Activated CD8-positive, alpha-beta memory T cell treated with anti-CD3 and anti-CD28 coated beads, Interleukin-2, amount 10 ng/mL, durations not matched to agents 7 days and 5 days (primary cell): ENCODE measurements at regions not wholly inside any gene's neighbourhood (a gene's known extent, or its start where the extent isn't known, plus 50 kb on each side); places are given as distances from the start of the nearest gene placed in this dataset.

Source experiments
- ATAC-seq: fragments of 150-1000 bp; cut with Tn5 transposase; one replicate; pipeline ENCODE4 v1.10.0; 2021; ENCODE audit warnings: moderate library complexity
- CTCF ChIA-PET: fragments of 350-600 bp; sonication (Branson Sonifier 250); formaldehyde crosslinking; loops from one replicate; lab custom pipeline; 2021; ENCODE audit warnings: antibody characterized with exemption; lab: Charles Lee
- DNase-seq: peaks from one replicate; pipeline ENCODE4 v3.0.0-alpha.2; 2020
- H3K27ac Mint-ChIP-seq: one replicate; pipeline ENCODE4 v1.8.0; 2021; ENCODE audit warnings: mild to moderate bottlenecking, mixed read lengths
- H3K27me3 Mint-ChIP-seq: one replicate; pipeline ENCODE4 v1.8.0; 2021; ENCODE audit warnings: mixed read lengths
- H3K36me3 Mint-ChIP-seq: one replicate; pipeline ENCODE4 v1.8.0; 2021; ENCODE audit warnings: mild to moderate bottlenecking, mixed read lengths
- H3K4me1 Mint-ChIP-seq: one replicate; pipeline ENCODE4 v1.8.0; 2021; ENCODE audit warnings: mixed read lengths
- H3K4me3 Mint-ChIP-seq: one replicate; pipeline ENCODE4 v1.8.0; 2021; ENCODE audit warnings: mild to moderate bottlenecking, moderate library complexity, mixed read lengths
- H3K9me3 Mint-ChIP-seq: one replicate; pipeline ENCODE4 v1.8.0; 2022; ENCODE audit warnings: low read depth, mixed read lengths

- Mint-ChIP-seq H3K27me3 (peaks cover 13% of the 10 kb centered on the region), H3K36me3 (no peaks in the 10 kb centered on the region), H3K4me3 (no peak overlapping the region), H3K9me3 (no peaks in the 10 kb centered on the region), H3K27ac (peak overlapping the region; percentile 65), H3K4me1 (peaks cover 14% of the 10 kb centered on the region)
- CTCF ChIA-PET = interaction anchor here (0.5 to 3.0 kb wide), 14 partner anchors 9 to 469 kb away, joined by 3 to 20 read pairs (median 4); partner anchors contain the start of genes CCT6A, CHCHD2, NIPSNAP2 and PSPH
- DNase-seq = peak; percentile 52
- ATAC-seq = peak; percentile 88
These were observed 69.0 kb upstream of the VOPP1 start for GRCh38 chr7:55641273-55641691.

DNA sequence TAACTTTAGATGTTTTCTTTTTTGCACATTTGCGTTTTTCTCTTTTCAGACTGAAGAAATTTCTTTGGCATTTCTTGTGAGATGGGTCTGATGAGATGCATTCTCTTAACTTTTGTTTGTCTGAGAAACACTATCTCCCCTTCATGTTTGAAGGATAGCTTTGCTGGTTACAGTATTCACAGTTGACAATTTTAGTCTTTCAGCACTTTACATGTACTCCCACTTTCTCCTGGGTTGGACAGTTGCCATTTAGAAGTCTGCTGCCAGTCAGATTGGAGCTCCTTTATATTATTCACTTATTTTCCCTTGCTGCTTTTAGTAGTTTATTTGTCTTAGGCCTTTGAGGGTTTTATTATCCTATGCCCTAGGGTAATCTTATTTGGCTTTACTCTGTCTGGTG is 67.3 kb upstream of the VOPP1 start:
- CTCF ChIA-PET = interaction anchor here (1.0 to 3.0 kb wide), 2 partner anchors 324 to 434 kb away, joined by 3 to 20 read pairs; no protein-coding TSS in a partner anchor
- Mint-ChIP-seq H3K27ac (no peak overlapping the region), H3K4me3 (no peak overlapping the region)

GRCh38 chr7:55629051-55629677 is 56.9 kb upstream of the VOPP1 start:
- ATAC-seq (no peak), DNase-seq (no peak)
- Mint-ChIP-seq H3K4me1 (no peaks in the 10 kb centered on the region), H3K4me3 (no peak overlapping the region), H3K27ac (no peak overlapping the region), H3K36me3 (peaks cover 3% of the 10 kb centered on the region), H3K9me3 (peaks cover 2% of the 10 kb centered on the region), H3K27me3 (peaks cover 21% of the 10 kb centered on the region)
- CTCF ChIA-PET = no interaction called here

More for the DNA sequence above, 67.3 kb upstream of the VOPP1 start:
- ATAC-seq (no peak), DNase-seq (no peak)
- Mint-ChIP-seq H3K36me3 (no peaks in the 10 kb centered on the region), H3K9me3 (no peaks in the 10 kb centered on the region), H3K27me3 (peaks cover 13% of the 10 kb centered on the region), H3K4me1 (peaks cover 16% of the 10 kb centered on the region)

DNA sequence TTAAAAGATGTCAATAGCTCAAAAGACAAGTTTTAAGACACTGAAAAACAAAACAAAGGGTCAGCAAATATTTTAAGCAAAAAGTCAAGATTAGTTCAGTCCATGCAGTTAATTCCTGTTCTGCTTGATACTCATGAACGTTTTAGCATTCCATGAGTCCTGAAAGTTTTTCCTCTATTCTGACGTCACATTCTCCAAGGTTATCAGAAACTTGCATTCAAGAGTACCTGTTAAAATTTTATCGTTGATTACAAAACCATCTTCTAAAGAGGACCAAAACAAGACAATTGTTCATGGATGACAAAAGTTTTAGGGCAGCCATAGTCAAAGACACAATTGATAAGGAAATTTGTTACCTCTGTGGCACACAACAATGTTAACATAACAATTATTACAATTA is 52.5 kb upstream of the VOPP1 start:
- no peaks in the 10 kb centered on the region for H3K4me1 Mint-ChIP-seq
- H3K36me3 Mint-ChIP-seq = peaks cover 3% of the 10 kb centered on the region
- H3K27ac Mint-ChIP-seq = no peak overlapping the region
- peaks cover 22% of the 10 kb centered on the region for H3K27me3 Mint-ChIP-seq
- ATAC-seq = no peak
- no peak for DNase-seq
- H3K4me3 Mint-ChIP-seq = no peak overlapping the region
- CTCF ChIA-PET = no interaction called here
- H3K9me3 Mint-ChIP-seq = peaks cover 4% of the 10 kb centered on the region

DNA sequence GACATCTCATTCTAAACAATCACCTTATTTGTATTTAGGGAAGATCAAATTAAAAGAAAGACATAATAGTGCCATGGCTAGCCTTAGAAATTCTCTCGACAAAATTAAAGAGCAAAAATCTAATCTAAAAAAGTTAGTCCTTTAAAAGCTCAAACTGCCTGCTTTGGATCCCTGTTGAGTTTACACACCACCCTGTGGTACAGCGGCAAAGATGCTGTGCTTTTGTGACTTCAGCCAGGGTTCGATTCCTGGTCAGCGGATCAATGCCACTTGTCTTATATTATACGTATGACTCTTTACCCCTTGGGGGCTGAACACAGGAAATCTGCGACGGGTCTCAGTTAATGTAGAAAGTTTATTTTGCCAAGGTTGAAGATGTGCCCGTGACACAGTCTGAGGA is 51.3 kb upstream of the VOPP1 start:
- no peaks in the 10 kb centered on the region for H3K4me1 Mint-ChIP-seq
- peaks cover 4% of the 10 kb centered on the region for H3K36me3 Mint-ChIP-seq
- CTCF ChIA-PET = no interaction called here
- H3K27me3 Mint-ChIP-seq = peaks cover 14% of the 10 kb centered on the region
- no peak for DNase-seq
- ATAC-seq = no peak
- no peak overlapping the region for H3K4me3 Mint-ChIP-seq
- H3K27ac Mint-ChIP-seq = no peak overlapping the region
- peaks cover 5% of the 10 kb centered on the region for H3K9me3 Mint-ChIP-seq

DNA sequence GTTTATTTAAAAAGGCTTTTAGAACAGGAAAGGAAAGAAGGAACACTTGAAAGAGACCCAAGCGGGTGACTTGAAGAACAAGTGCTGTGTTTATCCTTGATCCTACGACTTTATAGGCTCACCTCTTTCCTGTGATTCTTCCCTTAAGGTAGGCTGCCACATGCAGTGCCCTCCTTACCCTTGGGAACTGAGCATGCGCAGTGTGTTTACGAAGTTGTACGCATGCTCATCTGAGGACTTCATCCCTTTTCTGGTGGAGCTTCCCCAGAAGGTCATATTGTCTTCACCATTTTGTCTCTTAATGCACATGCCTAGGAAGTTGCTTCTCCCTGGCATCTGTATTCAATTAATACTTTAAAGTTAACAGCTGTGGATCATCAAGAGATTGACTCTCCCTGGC is 49.9 kb upstream of the VOPP1 start:
- H3K9me3 Mint-ChIP-seq = peaks cover 7% of the 10 kb centered on the region
- ATAC-seq = no peak

More for the DNA sequence above, 49.9 kb upstream of the VOPP1 start:
- no peak for DNase-seq
- Mint-ChIP-seq H3K4me1 (no peaks in the 10 kb centered on the region), H3K36me3 (peaks cover 7% of the 10 kb centered on the region), H3K27me3 (peaks cover 19% of the 10 kb centered on the region), H3K4me3 (no peak overlapping the region), H3K27ac (no peak overlapping the region)
- CTCF ChIA-PET = no interaction called here
